ENCODE measurements at regions not wholly inside any gene's neighbourhood (a gene's known extent, or its start where the extent isn't known, plus 50 kb on each side); places are given as distances from the start of the nearest gene placed in this dataset.
"Not testable (repeated sequence)": the region's sequence is repeated elsewhere in the genome, so short reads cannot be mapped to it uniquely, and the experiment has no call there.

DNA sequence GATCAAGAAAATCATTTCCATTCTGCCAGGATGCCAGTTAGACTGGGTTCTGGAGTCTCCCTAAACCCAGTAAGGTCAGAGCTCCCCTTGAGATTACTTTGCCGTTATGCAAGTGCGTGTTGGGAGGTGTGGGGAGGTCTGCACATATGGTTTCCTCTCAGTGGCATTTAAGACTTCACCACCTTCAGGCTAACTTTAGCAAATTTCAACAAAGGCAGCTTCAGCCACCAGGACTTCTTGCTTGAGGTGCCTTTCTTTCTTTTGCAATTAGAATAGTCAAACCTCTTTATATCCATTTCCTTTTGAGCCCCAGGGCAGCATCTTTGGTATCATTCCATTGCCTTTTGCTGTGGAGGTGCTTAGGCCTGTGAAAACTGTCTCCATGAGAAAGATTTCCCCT lies 117.2 kb upstream of the CCND2 start:
- no peak for DNase-seq (ENCODE audit: low spot score)

DNA sequence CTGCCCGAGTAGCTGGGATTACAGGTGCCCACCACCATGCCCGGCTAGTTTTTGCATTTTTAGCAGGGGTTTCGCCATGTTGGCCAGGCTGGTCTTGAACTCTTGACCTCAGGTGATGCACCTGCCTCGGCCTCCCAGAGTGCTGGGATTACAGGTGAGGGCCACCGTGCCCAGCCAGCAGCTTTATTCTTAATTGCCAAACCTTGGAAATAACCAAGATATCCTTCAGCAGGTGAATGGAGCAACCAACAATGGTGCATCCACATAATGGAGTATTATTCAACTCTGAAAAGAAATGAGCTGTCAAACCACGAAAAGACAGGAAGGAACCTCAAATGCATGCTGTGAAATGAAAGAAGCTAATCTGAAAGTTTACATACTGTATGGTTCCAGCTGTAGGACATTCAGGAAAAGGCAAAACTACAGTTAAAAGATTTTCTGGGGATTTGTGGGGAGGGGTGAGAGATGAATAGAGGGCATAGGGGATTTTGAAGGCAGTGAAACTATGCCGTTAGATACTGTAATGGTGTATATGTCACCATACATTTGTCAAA lies 118.8 kb upstream of the CCND2 start:
- peak; percentile 73 for DNase-seq (ENCODE audit: low spot score)

DNA sequence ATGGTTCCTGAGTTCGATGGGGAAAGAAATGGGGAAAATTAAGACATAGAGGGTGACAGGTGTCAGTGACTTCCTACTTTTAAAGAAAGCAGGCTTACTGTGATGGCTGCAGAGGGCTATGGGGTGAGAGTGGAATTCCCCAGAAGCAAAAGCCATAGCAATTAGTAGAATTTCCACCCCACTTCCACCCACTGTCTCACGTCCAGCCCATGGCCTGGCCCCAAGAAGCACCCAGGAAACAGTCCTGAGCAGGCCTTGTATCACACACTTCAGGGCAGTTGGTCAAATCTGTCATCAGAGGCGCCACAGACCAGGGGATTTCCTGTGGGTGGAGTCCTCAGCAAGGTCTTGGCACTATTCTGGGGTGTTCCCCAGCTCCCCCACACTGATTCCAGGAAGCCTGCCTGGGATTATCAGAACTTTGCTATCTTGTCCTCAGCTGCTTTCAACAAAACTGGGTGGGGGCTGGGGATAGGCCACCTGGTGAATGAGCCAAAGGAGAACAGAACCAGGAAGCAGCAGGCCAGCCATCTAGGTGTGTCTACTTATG lies 120.1 kb upstream of the CCND2 start:
- peak; percentile 93 for DNase-seq (ENCODE audit: low spot score)

DNA sequence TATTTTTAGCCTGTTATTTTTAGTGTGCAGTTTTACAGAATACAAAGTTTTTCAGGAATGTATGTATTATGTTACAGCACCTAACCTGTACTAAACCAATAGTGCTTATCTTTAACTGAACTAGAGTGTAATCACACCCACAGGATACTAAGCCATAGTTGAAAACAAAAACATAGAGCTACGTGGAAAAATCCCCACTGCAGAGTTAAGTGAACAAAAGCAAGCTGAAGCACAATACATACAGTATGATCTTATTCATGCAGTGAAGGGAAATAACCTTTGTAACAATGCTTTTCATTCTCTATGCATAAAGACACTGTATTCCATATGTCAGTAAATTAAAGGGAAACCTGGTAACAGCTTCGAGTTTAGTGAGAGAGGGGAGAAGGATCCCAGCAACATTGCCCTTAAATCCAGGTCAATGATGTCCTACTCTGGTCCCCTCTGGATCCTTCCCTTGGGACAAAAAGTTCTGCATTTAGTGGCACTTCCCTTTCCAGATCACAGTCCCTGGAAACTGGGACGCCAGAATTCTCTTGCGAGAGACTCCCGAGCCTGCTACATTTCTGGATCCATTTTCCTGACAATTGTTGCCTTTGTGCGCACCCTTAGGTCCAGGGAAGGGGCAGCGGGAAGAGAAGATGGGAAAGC lies 121.3 kb upstream of the CCND2 start:
- DNase-seq (ENCODE audit: low spot score) = no peak

DNA sequence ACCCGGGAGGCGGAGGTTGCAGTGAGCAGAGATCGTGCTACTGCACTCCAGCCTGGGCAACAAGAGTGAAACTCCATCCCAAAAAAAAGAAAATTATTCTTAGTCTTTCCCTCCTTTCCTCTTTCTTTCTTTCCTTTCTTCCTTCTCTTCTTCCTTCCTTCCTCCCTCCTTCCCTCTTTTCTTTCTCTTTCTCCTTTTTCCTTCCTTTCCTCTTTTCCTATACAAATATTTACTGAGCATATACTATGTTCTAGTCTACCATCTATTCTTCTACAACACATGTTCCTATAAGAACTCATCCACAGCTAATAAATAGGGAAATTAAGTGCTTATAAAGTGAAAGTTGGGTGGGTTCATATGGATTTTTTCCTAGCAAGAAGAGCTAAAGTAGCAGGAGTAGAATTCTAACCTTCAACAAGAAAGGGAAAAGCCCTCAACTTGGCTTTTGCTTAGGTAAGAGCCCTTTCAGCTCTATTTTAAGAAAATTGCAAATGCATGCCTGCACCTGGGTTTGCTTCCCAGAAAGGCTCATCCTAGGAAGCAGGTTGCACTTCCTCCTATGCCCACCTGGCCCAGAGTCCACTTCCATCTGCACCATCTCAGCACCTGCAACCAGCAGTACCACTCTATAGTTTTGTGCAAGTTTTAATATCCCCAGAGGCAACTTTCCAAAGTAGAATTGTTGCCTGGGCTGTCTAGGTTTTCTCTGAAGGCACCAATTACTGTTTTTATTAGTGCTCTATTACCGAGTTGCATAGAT lies 122.0 kb upstream of the CCND2 start:
- no peak for DNase-seq (ENCODE audit: low spot score)

DNA sequence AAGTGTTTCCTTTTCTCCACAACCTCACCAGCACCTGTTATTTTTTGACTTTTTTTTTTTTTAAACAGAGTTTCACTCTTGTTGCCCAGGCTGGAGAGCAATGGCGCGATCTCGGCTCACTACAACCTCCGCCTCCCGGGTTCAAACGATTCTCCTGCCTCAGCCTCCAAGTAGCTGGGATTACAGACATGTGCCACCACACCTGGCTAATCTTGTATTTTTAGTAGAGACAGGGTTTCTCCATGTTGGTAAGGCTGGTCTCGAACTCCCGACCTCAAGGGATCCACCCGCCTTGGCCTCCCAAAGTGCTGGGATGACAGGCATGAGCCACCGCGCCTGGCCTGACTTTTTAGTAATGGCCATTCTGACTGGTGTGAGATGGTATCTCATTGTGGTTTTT lies 123.2 kb upstream of the CCND2 start:
- DNase-seq (ENCODE audit: low spot score) = not testable (repeated sequence)

DNA sequence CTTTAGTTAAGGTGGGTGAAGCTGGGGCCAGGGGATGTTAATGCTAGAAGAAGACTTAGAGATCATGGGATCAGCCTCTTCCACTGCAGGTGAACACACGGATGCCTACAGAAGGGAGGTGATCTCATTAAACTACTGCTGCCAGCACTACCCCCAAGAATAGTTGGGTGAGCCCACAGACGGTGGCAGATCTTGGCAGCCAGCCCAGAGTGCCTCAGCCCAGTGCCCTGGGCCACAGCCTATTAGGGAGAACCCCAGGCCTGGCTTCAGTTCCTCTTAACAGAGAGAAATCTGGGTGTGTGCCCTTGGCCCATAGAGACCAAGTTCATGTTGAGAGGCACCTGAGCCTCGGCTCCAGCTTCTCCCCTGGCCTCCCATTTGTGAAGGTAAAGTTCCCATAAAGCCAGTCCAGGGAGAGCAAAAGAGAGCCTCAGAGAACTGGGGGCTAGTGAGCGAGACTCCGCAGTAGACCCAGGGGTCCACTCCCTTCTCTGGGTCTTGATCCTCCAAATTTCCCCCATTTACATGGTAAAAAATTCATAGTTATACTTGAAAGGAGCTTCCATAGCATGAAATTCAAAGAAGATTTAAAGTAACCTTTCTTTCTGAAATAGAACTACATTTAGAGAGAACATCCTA lies 125.0 kb upstream of the CCND2 start:
- peak; percentile 48 for DNase-seq (ENCODE audit: low spot score)

DNA sequence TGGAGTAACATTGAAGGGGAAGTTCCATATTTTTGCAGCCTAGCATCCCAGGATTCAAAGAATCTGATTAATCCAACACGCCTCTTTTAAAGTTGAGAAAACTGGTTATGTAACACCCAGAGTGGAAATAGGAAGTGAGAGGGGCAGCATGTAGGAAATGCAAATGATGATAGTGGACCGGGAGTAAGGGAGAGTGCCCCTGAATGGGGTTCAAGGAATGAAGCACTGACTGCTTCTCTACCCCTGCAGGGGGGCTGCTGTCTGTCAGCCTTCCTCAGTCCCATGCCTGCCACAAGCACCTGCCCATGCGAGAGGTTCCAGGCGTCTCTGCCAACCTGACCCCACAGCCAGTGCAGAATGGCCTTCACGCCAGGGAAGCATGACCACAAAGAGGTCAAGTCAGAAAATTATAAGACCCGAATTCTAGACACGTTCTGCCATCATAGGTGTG lies 126.5 kb upstream of the CCND2 start:
- DNase-seq (ENCODE audit: low spot score) = no peak

DNA sequence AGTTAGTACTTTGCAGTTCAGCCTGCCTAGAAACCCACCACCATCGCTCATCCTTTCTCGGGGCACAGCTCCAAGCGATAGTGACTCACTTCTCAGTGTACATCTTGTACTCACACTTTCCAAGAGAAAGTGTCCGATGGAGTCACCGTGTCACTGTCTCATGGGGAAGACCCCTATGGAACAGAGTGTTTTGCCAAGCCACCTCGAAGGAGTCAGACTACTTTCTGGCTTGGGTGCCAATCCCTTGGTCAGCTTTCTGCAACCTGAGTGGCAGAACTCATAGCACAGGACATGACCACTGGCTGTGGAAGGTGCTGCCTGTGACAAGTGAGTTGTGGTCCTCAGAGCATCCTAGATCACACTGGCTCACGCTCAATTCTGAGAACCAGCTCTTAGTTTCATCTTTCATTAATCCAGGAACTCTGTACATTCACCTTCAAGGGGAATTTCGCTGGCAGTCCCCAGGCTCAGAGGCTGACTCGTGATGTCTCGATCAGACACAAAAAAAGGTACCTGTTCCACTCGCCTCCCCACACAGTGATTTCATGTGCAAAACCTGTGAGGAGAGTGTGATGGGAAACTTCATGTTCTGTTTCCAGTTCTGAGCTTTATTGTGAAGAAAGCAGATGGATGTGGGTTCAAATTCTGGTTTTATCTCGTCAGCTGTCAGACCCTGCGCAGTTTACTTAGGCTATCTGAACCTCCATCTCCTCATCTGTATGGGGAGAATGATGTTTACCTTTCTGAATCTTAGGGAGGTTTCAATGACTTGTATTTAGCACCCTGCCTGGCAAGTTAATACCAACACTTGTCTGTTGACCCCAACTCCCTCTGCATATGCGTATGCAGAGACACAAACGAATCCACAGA lies 127.3 kb upstream of the CCND2 start:
- peak; percentile 75 for DNase-seq (ENCODE audit: low spot score)

DNA sequence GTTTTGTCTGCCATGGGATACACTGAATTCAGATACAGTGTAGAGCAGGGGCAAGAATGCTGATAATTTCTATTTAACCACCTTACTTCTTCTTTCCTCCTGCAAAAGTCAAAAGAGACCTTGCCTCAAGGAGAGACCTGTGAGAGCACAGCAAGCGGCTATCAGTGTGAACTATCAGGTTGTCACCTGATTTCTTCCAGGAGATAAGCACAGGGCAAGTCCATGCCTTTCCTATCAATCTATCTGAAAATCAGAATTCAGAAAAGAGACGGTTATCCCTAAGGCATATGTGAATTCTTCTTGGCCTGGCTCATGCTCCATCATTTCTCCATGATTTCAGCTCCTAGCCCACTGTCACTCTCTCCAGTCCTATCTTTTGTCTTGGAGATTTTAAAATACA lies 128.9 kb upstream of the CCND2 start:
- no peak for DNase-seq (ENCODE audit: low spot score)

DNA sequence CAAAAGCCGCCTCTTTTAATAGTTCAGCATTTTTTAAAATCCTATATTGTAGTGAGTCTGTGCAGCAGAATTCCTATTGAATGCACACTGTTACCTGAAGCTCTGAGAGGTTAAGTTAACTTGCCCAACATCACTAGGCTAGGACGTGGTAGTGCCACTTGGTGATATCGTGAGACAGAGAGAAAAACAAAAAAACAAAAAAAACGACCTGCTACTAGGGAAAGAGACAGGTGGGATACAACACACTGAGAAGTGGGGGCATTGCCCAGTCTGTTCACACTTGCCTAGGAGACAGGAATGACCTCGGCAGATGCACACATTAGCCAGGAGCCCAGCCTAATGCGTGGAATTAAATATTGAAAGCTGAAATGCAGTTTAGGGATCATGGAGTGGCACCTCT lies 129.7 kb upstream of the CCND2 start:
- DNase-seq (ENCODE audit: low spot score) = peak; percentile 61

DNA sequence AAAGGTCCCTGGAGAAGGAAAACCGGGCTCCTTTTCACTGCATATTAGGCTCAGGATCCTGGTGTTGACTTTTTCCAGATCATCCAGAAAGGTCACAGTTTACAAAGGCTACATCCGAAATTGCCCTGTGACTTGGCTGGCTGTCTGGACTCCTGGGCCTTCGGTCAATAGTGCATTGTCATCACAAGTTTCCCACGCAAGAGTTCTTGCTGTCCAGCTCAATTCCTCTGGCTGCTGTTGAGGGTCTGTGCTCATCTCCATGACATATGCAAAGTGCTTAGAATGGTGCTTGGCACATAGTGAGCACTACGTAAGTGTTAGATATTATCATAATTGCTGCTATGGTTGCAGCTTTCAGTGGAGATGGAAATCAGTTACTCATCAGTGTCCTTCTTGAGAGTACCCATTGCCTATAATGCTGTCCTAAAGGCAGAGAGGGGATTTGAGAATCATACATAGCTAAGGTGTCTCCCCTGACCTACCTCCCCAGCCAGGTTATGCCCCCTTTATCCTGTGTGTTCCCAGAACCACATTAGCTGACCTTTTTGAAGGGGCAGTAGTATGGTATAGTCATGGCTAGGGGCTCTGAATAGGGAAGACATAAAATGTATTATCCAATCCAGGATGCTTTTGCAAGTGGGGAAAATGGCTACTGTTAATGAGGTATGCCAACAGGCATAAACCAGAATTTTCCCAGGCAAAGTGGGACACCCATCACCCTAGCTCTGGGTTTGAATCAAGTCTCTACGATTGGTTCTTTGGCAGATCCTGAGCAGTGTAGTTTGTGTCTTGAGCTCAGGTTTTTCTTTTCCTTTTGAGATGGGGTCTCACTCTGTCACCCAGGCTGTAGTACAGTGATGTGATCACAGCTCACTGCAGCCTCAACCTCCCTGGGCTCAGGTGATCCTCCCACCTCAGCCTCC lies 132.0 kb upstream of the CCND2 start:
- peak; percentile 74 for DNase-seq (ENCODE audit: low spot score)

DNA sequence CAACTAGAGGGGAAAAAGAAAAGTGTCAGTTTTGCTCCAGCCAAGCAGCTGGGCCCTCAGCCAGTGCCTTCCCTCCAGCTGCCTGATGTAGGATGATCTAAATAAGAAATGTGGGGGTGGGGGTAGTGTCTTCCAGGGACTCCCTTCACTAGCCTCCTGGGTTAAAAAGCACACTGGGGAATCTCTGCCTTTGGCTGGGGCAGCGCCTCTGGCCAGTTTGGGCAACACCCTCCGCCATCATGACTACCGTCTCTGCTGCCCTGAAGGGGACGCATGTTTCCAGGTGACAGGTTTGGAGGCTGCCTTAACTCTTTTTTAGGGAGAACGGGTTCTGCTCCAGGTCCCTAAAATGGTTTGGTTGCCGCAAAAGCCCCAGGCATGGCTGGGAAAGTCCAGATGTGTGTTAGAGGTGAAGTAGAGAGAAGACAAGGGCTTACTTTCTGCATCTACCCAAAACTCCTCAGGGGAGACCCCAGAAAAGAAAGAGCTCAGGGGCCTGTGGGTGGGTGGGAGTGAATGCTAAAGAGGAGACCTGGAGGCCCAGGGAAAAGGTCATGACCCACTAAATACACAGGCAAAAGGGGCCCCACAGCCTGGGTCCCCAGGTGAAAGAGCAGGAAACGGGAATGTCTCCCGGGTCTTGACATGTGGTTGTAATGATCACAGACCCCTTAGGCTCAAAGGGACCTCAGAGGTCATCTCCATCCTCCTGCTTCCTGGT lies 132.8 kb upstream of the CCND2 start:
- no peak for DNase-seq (ENCODE audit: low spot score)

DNA sequence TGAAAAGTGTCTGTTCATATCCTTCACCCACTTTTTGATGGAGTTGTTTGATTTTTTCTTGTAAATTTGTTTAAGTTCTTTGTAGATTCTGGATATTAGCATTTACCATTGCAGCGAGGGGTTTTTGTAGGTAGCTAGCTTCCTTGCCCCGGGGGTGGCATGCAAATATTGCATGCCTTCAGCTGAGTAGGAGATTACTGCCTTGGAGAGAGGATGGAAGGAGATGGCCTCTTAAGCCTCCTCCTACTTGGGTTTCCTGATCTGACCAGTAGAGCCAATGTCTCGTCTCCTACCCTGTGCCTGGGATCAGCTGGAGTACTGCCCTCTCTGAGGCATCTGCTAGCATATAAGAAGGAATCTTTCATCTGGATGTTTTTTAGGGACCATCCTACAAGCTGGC lies 134.4 kb upstream of the CCND2 start:
- no peak for DNase-seq (ENCODE audit: low spot score)

DNA sequence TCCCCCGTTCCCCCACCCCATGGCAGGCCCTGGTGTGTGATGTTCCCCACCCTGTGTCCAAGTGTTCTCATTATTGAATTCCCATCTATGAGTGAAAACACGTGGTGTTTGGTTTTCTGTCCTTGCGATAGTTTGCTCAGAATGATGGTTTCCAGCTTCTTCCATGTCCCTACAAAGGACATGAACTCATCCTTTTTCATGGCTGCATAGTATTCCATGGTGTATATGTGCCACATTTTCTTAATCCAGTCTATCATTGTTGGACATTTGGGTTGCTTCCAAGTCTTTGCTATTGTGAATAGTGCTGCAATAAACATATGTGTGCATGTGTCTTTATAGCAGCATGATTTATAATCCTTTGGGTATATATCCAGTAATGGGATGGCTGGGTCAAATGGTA lies 135.0 kb upstream of the CCND2 start:
- not testable (repeated sequence) for DNase-seq (ENCODE audit: low spot score)

DNA sequence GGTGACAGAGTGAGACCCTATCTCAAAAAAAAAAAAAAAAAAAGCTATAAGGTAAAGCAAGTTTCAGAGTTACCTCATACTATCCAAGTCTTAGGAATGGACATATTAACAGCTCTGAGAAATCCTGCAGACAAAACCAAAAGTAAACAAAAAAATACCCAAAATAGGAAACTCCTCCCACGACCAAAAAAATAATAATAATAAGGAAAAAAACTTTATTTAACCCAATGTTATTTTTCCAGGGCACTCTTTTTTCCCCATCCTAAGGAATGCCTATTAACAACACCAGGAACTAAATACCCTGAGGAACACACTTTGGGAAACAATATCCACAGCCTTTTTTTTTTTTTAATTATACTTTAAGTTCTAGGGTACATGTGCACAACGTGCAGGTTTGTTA lies 135.5 kb upstream of the CCND2 start:
- DNase-seq (ENCODE audit: low spot score) = no peak

DNA sequence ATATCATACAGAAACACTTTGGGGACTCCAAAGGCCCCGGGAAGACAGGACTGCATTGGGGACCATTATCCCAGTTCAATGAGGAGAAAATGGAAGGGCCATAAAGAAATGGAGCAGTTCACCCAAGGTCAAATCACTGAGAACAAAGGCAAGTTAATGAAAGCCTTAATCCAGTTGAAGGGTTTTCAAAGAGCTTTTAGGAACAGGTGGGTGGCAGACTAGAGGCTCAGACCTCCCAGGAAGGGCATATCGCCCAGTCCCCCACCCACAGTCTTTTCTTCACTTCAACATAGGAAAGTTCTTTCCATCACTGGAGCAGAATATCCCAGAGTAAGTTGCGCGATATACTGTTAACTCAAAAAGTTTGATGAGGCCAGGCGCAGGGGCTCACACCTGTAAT lies 136.1 kb upstream of the CCND2 start:
- no peak for DNase-seq (ENCODE audit: low spot score)

DNA sequence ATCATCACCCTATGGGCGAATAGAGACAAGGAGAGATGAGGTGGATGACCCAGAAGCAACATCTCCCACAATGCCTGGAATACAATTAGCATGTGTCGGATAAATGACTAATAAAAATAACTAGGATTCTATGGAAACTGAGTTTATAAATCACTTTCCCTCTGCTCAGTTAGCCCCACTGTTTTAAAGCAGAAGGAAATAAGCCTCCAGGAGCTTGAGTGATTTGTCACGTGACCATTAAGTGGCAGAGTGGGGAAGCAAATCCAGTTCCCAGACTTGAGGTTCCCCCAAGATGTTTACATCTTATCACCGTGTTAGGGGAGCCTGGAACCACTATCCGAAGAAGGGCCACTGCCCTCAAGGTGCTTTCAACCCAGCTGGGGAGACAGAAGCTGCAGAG lies 136.5 kb upstream of the CCND2 start:
- no peak for DNase-seq (ENCODE audit: low spot score)

DNA sequence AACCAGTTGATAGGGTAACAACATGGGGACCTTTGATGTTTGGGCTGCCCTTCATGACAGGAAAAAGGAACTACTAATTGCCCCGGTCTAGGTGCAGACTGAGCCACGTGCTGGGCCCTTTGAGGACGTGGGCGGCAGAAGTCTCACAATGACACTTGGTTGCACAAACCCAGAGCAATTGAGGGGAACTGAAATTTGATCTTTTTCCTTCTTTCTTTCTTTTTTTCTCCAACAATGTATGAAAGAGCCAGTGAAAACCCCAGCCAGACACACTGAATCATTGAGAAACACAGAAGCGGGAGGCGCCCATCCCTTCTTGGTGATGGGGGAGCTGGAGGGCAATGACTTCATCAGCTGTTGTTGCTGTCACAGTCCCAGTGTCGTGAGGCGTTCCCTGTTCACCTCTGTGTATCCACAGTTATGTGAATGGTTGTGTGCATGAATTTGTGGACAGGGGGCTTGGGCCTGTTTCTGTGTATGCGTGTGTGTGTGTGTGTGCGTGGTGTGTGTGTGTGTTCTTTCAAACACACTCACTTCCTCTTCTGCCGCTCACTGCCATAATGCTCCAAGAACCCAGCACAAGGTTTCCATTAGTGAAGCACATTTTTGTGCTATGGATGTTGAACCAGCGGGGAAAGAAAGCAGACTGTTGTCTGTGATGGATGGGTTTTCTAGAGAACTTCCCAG lies 137.5 kb upstream of the CCND2 start:
- peak; percentile 75 for DNase-seq (ENCODE audit: low spot score)
